Lower leg skin (tissue), 3 donors: ENCODE measurements at regions not wholly inside any gene's neighbourhood (a gene's known extent, or its start where the extent isn't known, plus 50 kb on each side); places are given as distances from the start of the nearest gene placed in this dataset.

Experiments
- POLR2A ChIP-seq, 2 donors: fragments of 450-650 bp; IDR thresholded peaks; one replicate each; pipeline ENCODE4 v1.6.1; 2016 to 2017; ENCODE audit warnings: antibody characterized with exemption in 2 of 2, mild to moderate bottlenecking in 1 of 2, moderate library complexity in 1 of 2
- TF ChIP-seq, protein P1 (sequence below), 3 donors: fragments of 450-650 bp; IDR thresholded peaks; one replicate each; pipeline ENCODE4 v1.5.1; 2016; ENCODE audit warnings: antibody characterized with exemption in 3 of 3, mild to moderate bottlenecking in 3 of 3, moderate library complexity in 2 of 3

DNA sequence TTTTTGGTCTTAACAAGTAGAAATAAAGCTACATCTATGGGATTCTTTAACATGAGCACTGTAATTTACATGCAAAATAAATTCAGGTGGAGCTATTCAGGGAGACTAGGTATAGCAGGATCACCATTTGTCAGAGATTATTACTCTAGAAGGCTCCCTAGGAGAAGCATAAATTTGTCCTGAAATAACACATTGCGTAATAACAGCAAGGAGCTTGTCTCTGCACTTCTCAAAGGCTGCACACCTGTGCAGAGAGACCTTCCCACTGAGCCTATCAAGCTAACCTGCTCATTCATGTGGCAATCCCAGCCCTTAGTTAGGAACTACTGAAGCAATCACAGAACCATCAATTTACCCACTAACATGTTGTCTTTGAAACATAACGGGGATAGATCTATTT lies 437.4 kb upstream of the MC4R start:
- TF ChIP-seq, protein P1, sequence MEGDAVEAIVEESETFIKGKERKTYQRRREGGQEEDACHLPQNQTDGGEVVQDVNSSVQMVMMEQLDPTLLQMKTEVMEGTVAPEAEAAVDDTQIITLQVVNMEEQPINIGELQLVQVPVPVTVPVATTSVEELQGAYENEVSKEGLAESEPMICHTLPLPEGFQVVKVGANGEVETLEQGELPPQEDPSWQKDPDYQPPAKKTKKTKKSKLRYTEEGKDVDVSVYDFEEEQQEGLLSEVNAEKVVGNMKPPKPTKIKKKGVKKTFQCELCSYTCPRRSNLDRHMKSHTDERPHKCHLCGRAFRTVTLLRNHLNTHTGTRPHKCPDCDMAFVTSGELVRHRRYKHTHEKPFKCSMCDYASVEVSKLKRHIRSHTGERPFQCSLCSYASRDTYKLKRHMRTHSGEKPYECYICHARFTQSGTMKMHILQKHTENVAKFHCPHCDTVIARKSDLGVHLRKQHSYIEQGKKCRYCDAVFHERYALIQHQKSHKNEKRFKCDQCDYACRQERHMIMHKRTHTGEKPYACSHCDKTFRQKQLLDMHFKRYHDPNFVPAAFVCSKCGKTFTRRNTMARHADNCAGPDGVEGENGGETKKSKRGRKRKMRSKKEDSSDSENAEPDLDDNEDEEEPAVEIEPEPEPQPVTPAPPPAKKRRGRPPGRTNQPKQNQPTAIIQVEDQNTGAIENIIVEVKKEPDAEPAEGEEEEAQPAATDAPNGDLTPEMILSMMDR (IDR thresholded peaks at IDR 0.05), result no peak
- no peak for TF ChIP-seq POLR2A (IDR thresholded peaks at IDR 0.05)
